Heart left ventricle (tissue), 16 donors: ENCODE measurements at regions not wholly inside any gene's neighbourhood (a gene's known extent, or its start where the extent isn't known, plus 50 kb on each side); places are given as distances from the start of the nearest gene placed in this dataset.

Source experiments
- ATAC-seq, 4 donors: fragments of 200-7000 bp; cut with Tn5 transposase; one replicate each; pipeline ENCODE4 v1.9.1; 2020 to 2022; ENCODE audit warnings: moderate library complexity in 4 of 4, mild to moderate bottlenecking in 3 of 4, moderate number of reproducible peaks in 1 of 4
- DNase-seq, 5 donors: peaks; one replicate each; pipeline ENCODE4 v3.0.0-alpha.2; 2020
- H3K27ac ChIP-seq, 12 donors: fragments of 200-600 bp; sonication (generic) in 4 of 12; one replicate each; pipeline versions ENCODE4 v1.5.0 to v1.8.0; 2016 to 2022; ENCODE audit warnings: mild to moderate bottlenecking in 2 of 12
- H3K27me3 ChIP-seq, 9 donors: fragments of 200-600 bp; sonication (generic) in 2 of 9; one replicate each; pipeline versions ENCODE4 v1.5.1 to v1.8.0; 2016 to 2022; ENCODE audit warnings: mild to moderate bottlenecking in 3 of 9
- H3K36me3 ChIP-seq, 9 donors: fragments of 200-600 bp; sonication (generic) in 2 of 9; one replicate each; pipeline versions ENCODE4 v1.5.0 to v1.8.0; 2018 to 2022; ENCODE audit warnings: mild to moderate bottlenecking in 2 of 9
- H3K4me1 ChIP-seq, 12 donors: fragments of 200-600 bp; sonication (generic) in 4 of 12; one replicate each; pipeline versions ENCODE4 v1.5.0 to v1.8.0; 2016 to 2022; ENCODE audit warnings: mild to moderate bottlenecking in 3 of 12
- H3K4me3 ChIP-seq, 12 donors: fragments of 200-600 bp; sonication (generic) in 4 of 12; one replicate each; pipeline versions ENCODE4 v1.5.0 to v1.8.0; 2017 to 2022; ENCODE audit warnings: mild to moderate bottlenecking in 9 of 12, moderate library complexity in 4 of 12
- H3K9me3 ChIP-seq, 12 donors: fragments of 200-600 bp; sonication (generic) in 4 of 12; one replicate each; pipeline versions ENCODE4 v1.5.0 to v1.8.0; 2016 to 2022; ENCODE audit warnings: mild to moderate bottlenecking in 1 of 12
- POLR2A ChIP-seq, 2 donors: fragments of 450-650 bp; IDR thresholded peaks; one replicate each; pipeline ENCODE4 v1.6.1; 2017; ENCODE audit warnings: antibody characterized with exemption in 2 of 2, mild to moderate bottlenecking in 2 of 2, moderate library complexity in 2 of 2
- WGBS, 4 donors: extraction: QIAGEN DNeasy Blood & Tissue Kit in 2 of 4; methylation state at CpG; one replicate each; pipeline versions ENCODE4 v1.1.5 to v1.1.7; 2013 to 2018; 5-methylcytosine and 5-hydroxymethylcytosine counted together
- intact Hi-C, 10 donors: fragments of 100-400 bp; cut with DNase I; formaldehyde crosslinking; loops; one replicate each; pipeline versions ENCODE4 v1.11.1 to v1.14.2; 2022
- TF ChIP-seq, protein P1 (sequence below), 12 donors: fragments of 200-600 bp; sonication (generic) in 4 of 12; IDR thresholded peaks; one replicate each; pipeline versions ENCODE4 v1.5.0 to v1.8.0; 2018 to 2022; ENCODE audit warnings: antibody characterized with exemption in 12 of 12, mild to moderate bottlenecking in 5 of 12
- donor health status: ischemic (EF 13 %, LVEDD 7.1; RV severe dilation, severe dysfunction).
- donor health status: healthy with polysubstance abuse.
- donor health status: DM: no; HTN: yes; CAD: no.
- donor health status: DM: no; HTN: no; CAD: no.
- donor health status: ischemic (EF 25% LVEDD 6.9; RV normal size, moderate dysfunction).
- donor health status: ischemic (EF 25% LVEDD 5.7; RV mildly dilated, moderate dysfunction).
- donor health status: healthy.
- donor health status: DM: yes; HTN: yes; CAD: no.
- donor health status: ischemic (EF 35%, LVEDD 5.7; RV mildly dilated, moderate dysfunction).
- donor health status: nonischemic (EF 11% LVEDD 7.7; RV severe dilation, severe dysfunction).
- donor health status: DM: yes; HTN: yes; CAD: no.
- donor health status: PGD.
- donor health status: ischemic (EF 29% LVEDD 5.4; RV normal size, mild dysfunction).
- donor health status: nonischemic (EF 23%, LVEDD 6.1; RV moderate dilation, normal function).

DNA sequence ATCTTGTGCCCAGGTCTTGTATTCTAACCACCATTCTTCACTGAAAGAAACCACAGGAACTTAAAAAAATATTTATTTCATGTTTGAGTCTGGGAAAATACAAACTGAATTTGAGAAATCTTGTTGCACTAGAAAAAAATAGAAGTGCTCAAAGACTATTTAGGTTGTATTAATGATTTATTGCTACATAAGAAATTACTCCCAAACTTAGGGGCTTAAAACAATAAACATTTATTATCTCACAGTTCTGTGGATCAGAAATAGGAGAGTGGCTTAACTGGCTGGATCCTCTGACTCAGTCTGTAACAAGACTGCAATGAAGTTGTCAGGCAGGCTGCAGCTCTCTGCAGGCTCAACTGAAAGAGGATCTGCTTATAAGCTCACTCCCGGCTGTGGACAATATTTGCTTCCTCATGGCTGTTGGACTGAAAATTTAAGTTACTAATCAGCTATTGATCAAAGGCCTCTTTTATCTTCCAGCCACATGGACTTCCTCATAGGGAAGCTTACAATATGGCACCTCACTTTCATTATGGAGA, 295.4 kb upstream of the FAM241A start:
- H3K9me3 ChIP-seq, result peaks cover 0 to 4% (median 0%) of the 10 kb centered on the region in 12 donors
- TF ChIP-seq, protein P1, sequence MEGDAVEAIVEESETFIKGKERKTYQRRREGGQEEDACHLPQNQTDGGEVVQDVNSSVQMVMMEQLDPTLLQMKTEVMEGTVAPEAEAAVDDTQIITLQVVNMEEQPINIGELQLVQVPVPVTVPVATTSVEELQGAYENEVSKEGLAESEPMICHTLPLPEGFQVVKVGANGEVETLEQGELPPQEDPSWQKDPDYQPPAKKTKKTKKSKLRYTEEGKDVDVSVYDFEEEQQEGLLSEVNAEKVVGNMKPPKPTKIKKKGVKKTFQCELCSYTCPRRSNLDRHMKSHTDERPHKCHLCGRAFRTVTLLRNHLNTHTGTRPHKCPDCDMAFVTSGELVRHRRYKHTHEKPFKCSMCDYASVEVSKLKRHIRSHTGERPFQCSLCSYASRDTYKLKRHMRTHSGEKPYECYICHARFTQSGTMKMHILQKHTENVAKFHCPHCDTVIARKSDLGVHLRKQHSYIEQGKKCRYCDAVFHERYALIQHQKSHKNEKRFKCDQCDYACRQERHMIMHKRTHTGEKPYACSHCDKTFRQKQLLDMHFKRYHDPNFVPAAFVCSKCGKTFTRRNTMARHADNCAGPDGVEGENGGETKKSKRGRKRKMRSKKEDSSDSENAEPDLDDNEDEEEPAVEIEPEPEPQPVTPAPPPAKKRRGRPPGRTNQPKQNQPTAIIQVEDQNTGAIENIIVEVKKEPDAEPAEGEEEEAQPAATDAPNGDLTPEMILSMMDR (IDR thresholded peaks at IDR 0.05), result no peak
- TF ChIP-seq POLR2A (IDR thresholded peaks at IDR 0.05), result no peak
- 69 to 88% (median 77%) methylated on average over 1 of the region's 1 CpG for WGBS, 4 donors

GRCh38 chr4:111854494-111855087, 290.7 kb upstream of the FAM241A start:
- no peaks in the 10 kb centered on the region for H3K27me3 ChIP-seq
- TF ChIP-seq, protein P1 (IDR thresholded peaks at IDR 0.05), result peak in 11 of 12 donors; percentile 13 to 61 (median 42)
- TF ChIP-seq POLR2A (IDR thresholded peaks at IDR 0.05), result no peak
- no peak for DNase-seq
- no peaks in the 10 kb centered on the region for H3K4me1 ChIP-seq
- 0% methylated on average over 1 of the region's 1 CpG for WGBS, 4 donors
- intact Hi-C loops, result loop anchor here in 9 of 10 donors (5.0 to 10.0 kb wide), 2 partner anchors 210 to 212 kb away; no protein-coding TSS in a partner anchor
- peaks cover 0 to 4% (median 0%) of the 10 kb centered on the region in 12 donors for H3K9me3 ChIP-seq
- no peak for ATAC-seq
- H3K4me3 ChIP-seq, result no peak overlapping the region
- no peaks in the 10 kb centered on the region for H3K36me3 ChIP-seq
- no peak overlapping the region for H3K27ac ChIP-seq

More for the DNA sequence above, 295.4 kb upstream of the FAM241A start:
- H3K36me3 ChIP-seq, result no peaks in the 10 kb centered on the region
- DNase-seq (no peak), ATAC-seq (no peak)
- intact Hi-C loops, result loop anchor here in 7 of 10 donors (5.0 to 10.0 kb wide), 2 partner anchors 205 to 208 kb away; no protein-coding TSS in a partner anchor
- no peaks in the 10 kb centered on the region for H3K27me3 ChIP-seq
- no peaks in the 10 kb centered on the region for H3K4me1 ChIP-seq
- H3K27ac ChIP-seq, result no peak overlapping the region
- H3K4me3 ChIP-seq, result no peak overlapping the region

DNA sequence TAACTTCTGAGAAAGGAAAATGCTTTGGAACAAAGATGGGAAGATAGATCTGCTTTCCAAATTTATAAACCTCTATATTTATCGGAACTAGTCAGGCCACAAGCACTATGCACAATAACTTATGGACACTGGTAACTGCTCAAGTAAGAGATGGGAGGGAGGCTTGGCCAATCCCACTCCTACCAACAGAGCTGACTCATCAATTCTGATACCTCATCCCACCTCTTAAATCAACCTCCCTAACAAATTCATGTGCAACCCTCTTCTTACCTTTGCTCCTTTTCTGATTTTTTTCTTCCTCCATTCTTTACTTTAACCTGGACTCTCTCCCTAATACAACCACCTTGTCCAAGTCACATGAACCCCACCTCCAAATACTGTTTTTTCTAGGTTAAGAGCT, 289.9 kb upstream of the FAM241A start:
- intact Hi-C loops, result loop anchor here in 6 of 10 donors (5.0 to 10.0 kb wide), 2 partner anchors 211 to 213 kb away; no protein-coding TSS in a partner anchor
- DNase-seq (no peak), ATAC-seq (no peak)
- TF ChIP-seq POLR2A (IDR thresholded peaks at IDR 0.05), result no peak
- TF ChIP-seq, protein P1 (IDR thresholded peaks at IDR 0.05), result no peak
- H3K27ac ChIP-seq, result no peak overlapping the region
- H3K36me3 ChIP-seq, result no peaks in the 10 kb centered on the region
- H3K27me3 ChIP-seq, result no peaks in the 10 kb centered on the region
- no peak overlapping the region for H3K4me3 ChIP-seq
- H3K4me1 ChIP-seq, result no peaks in the 10 kb centered on the region
- WGBS, 4 donors, result 77 to 96% (median 80%) methylated on average over 1 of the region's 1 CpG
- H3K9me3 ChIP-seq, result no peaks in the 10 kb centered on the region

GRCh38 chr4:111864066-111864465, 281.2 kb upstream of the FAM241A start:
- no peaks in the 10 kb centered on the region for H3K4me1 ChIP-seq
- WGBS, 4 donors, result 63 to 66% (median 65%) methylated on average over 4 of the region's 4 CpGs
- H3K4me3 ChIP-seq, result no peak overlapping the region
- peaks cover 0 to 23% (median 0%) of the 10 kb centered on the region in 12 donors for H3K9me3 ChIP-seq
- intact Hi-C loops, result no loop called here
- ATAC-seq, result no peak
- H3K27ac ChIP-seq, result no peak overlapping the region
- DNase-seq, result no peak
- no peaks in the 10 kb centered on the region for H3K27me3 ChIP-seq
- no peaks in the 10 kb centered on the region for H3K36me3 ChIP-seq
- TF ChIP-seq POLR2A (IDR thresholded peaks at IDR 0.05), result no peak
- TF ChIP-seq, protein P1 (IDR thresholded peaks at IDR 0.05), result no peak
